Glutamatergic neuron (in vitro differentiated cells): ENCODE measurements at regions not wholly inside any gene's neighbourhood (a gene's known extent, or its start where the extent isn't known, plus 50 kb on each side); places are given as distances from the start of the nearest gene placed in this dataset.
A peak's percentile ranks its signal among the peaks of the same experiment; 100 is the strongest.
"Not testable (repeated sequence)": the region's sequence is repeated elsewhere in the genome, so short reads cannot be mapped to it uniquely, and the experiment has no call there.

Source experiments
- DNase-seq: peaks from one replicate; pipeline ENCODE4 v3.0.0; 2022
- H3K27ac Mint-ChIP-seq: one replicate; pipeline ENCODE4 v1.8.0; 2020; ENCODE audit warnings: mild to moderate bottlenecking, mixed read lengths, inconsistent platforms; ENCODE audit not compliant: unreplicated experiment
- H3K27me3 Mint-ChIP-seq: one replicate; pipeline ENCODE4 v1.8.0; 2020; ENCODE audit warnings: mild to moderate bottlenecking, moderate library complexity, mixed read lengths, inconsistent platforms; ENCODE audit not compliant: unreplicated experiment
- H3K36me3 Mint-ChIP-seq: one replicate; pipeline ENCODE4 v1.8.0; 2020; ENCODE audit warnings: mild to moderate bottlenecking, mixed read lengths, inconsistent platforms; ENCODE audit not compliant: unreplicated experiment
- H3K4me1 Mint-ChIP-seq: one replicate; pipeline ENCODE4 v1.8.0; 2020; ENCODE audit warnings: mild to moderate bottlenecking, low read depth, mixed read lengths, inconsistent platforms; ENCODE audit not compliant: unreplicated experiment
- H3K4me3 Mint-ChIP-seq: one replicate; pipeline ENCODE4 v1.8.0; 2020; ENCODE audit warnings: mild to moderate bottlenecking, mixed read lengths, inconsistent platforms; ENCODE audit not compliant: unreplicated experiment
- H3K9me3 Mint-ChIP-seq: one replicate; pipeline ENCODE4 v1.8.0; 2020; ENCODE audit warnings: mild to moderate bottlenecking, moderate library complexity, mixed read lengths, inconsistent platforms; ENCODE audit not compliant: unreplicated experiment
- CTCF ChIP-seq: fragments of 200-600 bp; sonication (generic); IDR thresholded peaks from one replicate; pipeline ENCODE4 v1.5.0; 2021; ENCODE audit not compliant: partially characterized antibody, unreplicated experiment

GRCh38 chr21:23936224-23936623 is 1671.1 kb downstream of the MRPL39 start:
- no peak overlapping the region for H3K27ac Mint-ChIP-seq
- DNase-seq: no peak
- peak; percentile 27 for TF ChIP-seq CTCF
- no peaks in the 10 kb centered on the region for H3K27me3 Mint-ChIP-seq
- H3K4me1 Mint-ChIP-seq: no peaks in the 10 kb centered on the region
- H3K4me3 Mint-ChIP-seq: no peak overlapping the region
- H3K9me3 Mint-ChIP-seq: no peaks in the 10 kb centered on the region
- no peaks in the 10 kb centered on the region for H3K36me3 Mint-ChIP-seq

GRCh38 chr21:23930565-23930964 is 1676.7 kb downstream of the MRPL39 start:
- DNase-seq: no peak
- H3K4me3 Mint-ChIP-seq: no peak overlapping the region
- no peaks in the 10 kb centered on the region for H3K9me3 Mint-ChIP-seq
- no peaks in the 10 kb centered on the region for H3K4me1 Mint-ChIP-seq
- H3K36me3 Mint-ChIP-seq: no peaks in the 10 kb centered on the region
- H3K27ac Mint-ChIP-seq: no peak overlapping the region
- no peak for TF ChIP-seq CTCF
- H3K27me3 Mint-ChIP-seq: no peaks in the 10 kb centered on the region

DNA sequence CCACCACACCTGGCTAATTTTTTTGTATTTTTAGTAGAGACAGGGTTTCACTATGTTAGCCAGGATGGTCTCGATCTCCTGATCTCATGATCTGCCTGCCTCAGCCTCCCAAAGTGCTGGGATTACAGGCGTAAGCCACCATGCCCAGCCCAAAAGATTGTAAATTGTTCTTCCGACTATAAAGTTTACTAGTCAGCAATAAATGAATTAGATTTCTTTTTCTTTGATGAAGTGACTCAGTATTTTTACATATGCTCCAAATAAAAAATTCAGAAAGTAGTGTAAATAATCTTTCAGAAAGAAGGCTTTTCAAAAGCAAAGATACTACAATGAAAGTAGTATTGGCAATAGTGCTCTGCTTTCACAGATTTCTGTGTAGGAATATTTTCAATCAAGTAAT is 1680.9 kb downstream of the MRPL39 start:
- not testable (repeated sequence) for H3K27me3 Mint-ChIP-seq, H3K9me3 Mint-ChIP-seq

GRCh38 chr21:23921670-23922418 is 1685.4 kb downstream of the MRPL39 start:
- Mint-ChIP-seq H3K9me3 (no peaks in the 10 kb centered on the region), H3K27ac (no peak overlapping the region), H3K36me3 (no peaks in the 10 kb centered on the region), H3K4me3 (no peak overlapping the region), H3K4me1 (no peaks in the 10 kb centered on the region), H3K27me3 (no peaks in the 10 kb centered on the region)
- DNase-seq: no peak
- TF ChIP-seq CTCF: no peak

More for the DNA sequence above, 1680.9 kb downstream of the MRPL39 start:
- not testable (repeated sequence) for H3K4me3 Mint-ChIP-seq, H3K36me3 Mint-ChIP-seq, DNase-seq, H3K27ac Mint-ChIP-seq, H3K4me1 Mint-ChIP-seq

- no peak overlapping the region for H3K27ac Mint-ChIP-seq
- no peaks in the 10 kb centered on the region for H3K4me1 Mint-ChIP-seq
- peaks cover 9% of the 10 kb centered on the region for H3K36me3 Mint-ChIP-seq
- no peaks in the 10 kb centered on the region for H3K27me3 Mint-ChIP-seq
- H3K4me3 Mint-ChIP-seq: no peak overlapping the region
- no peaks in the 10 kb centered on the region for H3K9me3 Mint-ChIP-seq
- no peak for TF ChIP-seq CTCF
- DNase-seq: no peak
Observed at GRCh38 chr21:23900727-23901126, 1706.6 kb downstream of the MRPL39 start.
